Smooth muscle cell (in vitro differentiated cells): ENCODE measurements at regions not wholly inside any gene's neighbourhood (a gene's known extent, or its start where the extent isn't known, plus 50 kb on each side); places are given as distances from the start of the nearest gene placed in this dataset.

Experiments
- DNase-seq: peaks from one replicate; lab custom pipeline; 2025; ENCODE audit not compliant: unreplicated experiment; lab: John Stamatoyannopoulos, UW
- H2AFZ ChIP-seq: fragments of 200-600 bp; sonication (generic); 2 replicates; pipeline ENCODE4 v1.6.0; 2016; ENCODE audit warnings: antibody characterized with exemption, low read depth, mild to moderate bottlenecking
- H3F3A ChIP-seq: fragments of 200-600 bp; sonication (generic); 2 replicates; pipeline ENCODE4 v1.6.0; 2017; ENCODE audit warnings: antibody characterized with exemption, low read depth
- H3K27ac ChIP-seq: fragments of 200-600 bp; sonication (generic); 2 replicates; pipeline ENCODE4 v1.5.1; 2016; ENCODE audit warnings: low read depth, mild to moderate bottlenecking
- H3K27me3 ChIP-seq: fragments of 200-600 bp; sonication (generic); 2 replicates; pipeline ENCODE4 v1.6.1; 2016; ENCODE audit warnings: low read depth, mild to moderate bottlenecking
- H3K36me3 ChIP-seq: fragments of 200-600 bp; sonication (generic); 2 replicates; pipeline ENCODE4 v1.5.1; 2016; ENCODE audit warnings: low read depth
- H3K4me1 ChIP-seq: fragments of 200-600 bp; sonication (generic); 2 replicates; pipeline ENCODE4 v1.5.1; 2016; ENCODE audit warnings: low read depth
- H3K4me2 ChIP-seq: fragments of 200-600 bp; sonication (generic); 2 replicates; pipeline ENCODE4 v1.6.0; 2016; ENCODE audit warnings: mild to moderate bottlenecking
- H3K4me3 ChIP-seq: fragments of 200-600 bp; sonication (generic); 2 replicates; pipeline ENCODE4 v1.5.1; 2016; ENCODE audit warnings: mild to moderate bottlenecking
- H3K79me2 ChIP-seq: fragments of 200-600 bp; sonication (generic); 2 replicates; pipeline ENCODE4 v1.6.0; 2016; ENCODE audit warnings: low read depth, mild to moderate bottlenecking
- H3K9ac ChIP-seq: fragments of 200-600 bp; sonication (generic); 2 replicates; pipeline ENCODE4 v1.6.0; 2016; ENCODE audit warnings: low read depth
- H3K9me3 ChIP-seq: fragments of 200-600 bp; sonication (generic); replicated peaks from 2 replicates; pipeline ENCODE4 v1.5.1; 2016; ENCODE audit warnings: low read depth
- H4K20me1 ChIP-seq: fragments of 200-600 bp; sonication (generic); 2 replicates; pipeline ENCODE4 v1.6.0; 2016; ENCODE audit warnings: low read depth
- WGBS: methylation state at CpG from one replicate; pipeline ENCODE4 v1.1.7; 2016; ENCODE audit warnings: low lambda C conversion rate; 5-methylcytosine and 5-hydroxymethylcytosine counted together
- TF ChIP-seq, protein P1 (sequence below): fragments of 200-600 bp; sonication (generic); IDR thresholded peaks from 2 replicates; pipeline ENCODE4 v1.5.1; 2017; ENCODE audit warnings: borderline replicate concordance, mild to moderate bottlenecking, antibody characterized with exemption; ENCODE audit not compliant: insufficient read depth, poor library complexity, severe bottlenecking

DNA sequence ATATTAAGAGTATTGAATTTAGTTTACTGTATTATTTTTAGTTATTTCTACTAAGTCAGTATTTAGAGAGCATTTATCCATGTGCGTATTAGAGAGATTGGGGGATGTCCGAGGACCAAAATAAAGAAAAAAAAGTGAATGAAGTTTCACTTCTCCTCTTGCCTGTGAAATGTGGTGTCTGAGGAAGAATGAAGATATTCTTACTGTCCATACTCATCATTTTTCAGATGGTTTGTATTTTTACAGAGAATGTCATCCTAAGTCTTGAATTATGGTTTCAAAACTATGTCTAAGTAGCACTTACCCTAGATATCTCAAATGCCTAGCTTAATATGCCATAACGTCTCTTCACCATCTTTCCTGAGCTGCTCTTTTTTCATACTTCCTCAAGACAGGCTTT lies 854.3 kb downstream of the C4orf33 start:
- TF ChIP-seq, protein P1, sequence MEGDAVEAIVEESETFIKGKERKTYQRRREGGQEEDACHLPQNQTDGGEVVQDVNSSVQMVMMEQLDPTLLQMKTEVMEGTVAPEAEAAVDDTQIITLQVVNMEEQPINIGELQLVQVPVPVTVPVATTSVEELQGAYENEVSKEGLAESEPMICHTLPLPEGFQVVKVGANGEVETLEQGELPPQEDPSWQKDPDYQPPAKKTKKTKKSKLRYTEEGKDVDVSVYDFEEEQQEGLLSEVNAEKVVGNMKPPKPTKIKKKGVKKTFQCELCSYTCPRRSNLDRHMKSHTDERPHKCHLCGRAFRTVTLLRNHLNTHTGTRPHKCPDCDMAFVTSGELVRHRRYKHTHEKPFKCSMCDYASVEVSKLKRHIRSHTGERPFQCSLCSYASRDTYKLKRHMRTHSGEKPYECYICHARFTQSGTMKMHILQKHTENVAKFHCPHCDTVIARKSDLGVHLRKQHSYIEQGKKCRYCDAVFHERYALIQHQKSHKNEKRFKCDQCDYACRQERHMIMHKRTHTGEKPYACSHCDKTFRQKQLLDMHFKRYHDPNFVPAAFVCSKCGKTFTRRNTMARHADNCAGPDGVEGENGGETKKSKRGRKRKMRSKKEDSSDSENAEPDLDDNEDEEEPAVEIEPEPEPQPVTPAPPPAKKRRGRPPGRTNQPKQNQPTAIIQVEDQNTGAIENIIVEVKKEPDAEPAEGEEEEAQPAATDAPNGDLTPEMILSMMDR, result no peak
- H3F3A ChIP-seq, result no peaks in the 10 kb centered on the region
- DNase-seq, result no peak
- H3K27me3 ChIP-seq, result no peaks in the 10 kb centered on the region
- H3K27ac ChIP-seq, result no peak overlapping the region
- H3K4me3 ChIP-seq, result no peak overlapping the region
- H4K20me1 ChIP-seq, result no peaks in the 10 kb centered on the region
- H3K4me1 ChIP-seq, result no peaks in the 10 kb centered on the region
- H3K9ac ChIP-seq, result no peak overlapping the region
- no peak overlapping the region for H2AFZ ChIP-seq
- no peaks in the 10 kb centered on the region for H3K9me3 ChIP-seq
- H3K4me2 ChIP-seq, result no peak overlapping the region
- no peaks in the 10 kb centered on the region for H3K36me3 ChIP-seq
- WGBS, result 87% methylated on average over 3 of the region's 3 CpGs
- no peaks in the 10 kb centered on the region for H3K79me2 ChIP-seq

DNA sequence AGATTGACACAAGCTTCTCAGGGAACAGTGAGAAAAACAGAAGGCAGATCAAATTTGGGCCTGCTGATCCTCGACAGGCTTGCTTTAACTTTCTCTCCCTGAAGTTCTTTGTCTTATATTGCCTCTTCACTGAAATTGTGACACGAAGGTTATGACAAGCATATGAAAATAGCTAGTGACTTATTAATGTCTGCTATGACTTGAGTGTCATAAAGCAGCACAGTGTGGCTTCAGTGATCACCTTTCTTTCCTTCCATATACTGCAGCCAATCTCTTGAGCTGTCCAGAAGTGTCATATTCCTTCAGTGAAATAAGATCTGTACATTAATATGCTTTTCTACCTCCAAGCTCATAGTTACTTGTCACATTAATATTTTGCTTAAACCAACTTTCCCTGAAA lies 870.2 kb downstream of the C4orf33 start:
- Histone ChIP-seq H3K4me2 (no peak overlapping the region), H3K79me2 (no peaks in the 10 kb centered on the region), H3K27me3 (no peaks in the 10 kb centered on the region), H3K36me3 (no peaks in the 10 kb centered on the region), H3F3A (no peaks in the 10 kb centered on the region), H4K20me1 (no peaks in the 10 kb centered on the region), H2AFZ (no peak overlapping the region), H3K4me3 (no peak overlapping the region), H3K4me1 (no peaks in the 10 kb centered on the region), H3K27ac (no peak overlapping the region), H3K9me3 (no peaks in the 10 kb centered on the region), H3K9ac (no peak overlapping the region)
- TF ChIP-seq, protein P1, result no peak
- 64% methylated on average over 2 of the region's 2 CpGs for WGBS
- no peak for DNase-seq

DNA sequence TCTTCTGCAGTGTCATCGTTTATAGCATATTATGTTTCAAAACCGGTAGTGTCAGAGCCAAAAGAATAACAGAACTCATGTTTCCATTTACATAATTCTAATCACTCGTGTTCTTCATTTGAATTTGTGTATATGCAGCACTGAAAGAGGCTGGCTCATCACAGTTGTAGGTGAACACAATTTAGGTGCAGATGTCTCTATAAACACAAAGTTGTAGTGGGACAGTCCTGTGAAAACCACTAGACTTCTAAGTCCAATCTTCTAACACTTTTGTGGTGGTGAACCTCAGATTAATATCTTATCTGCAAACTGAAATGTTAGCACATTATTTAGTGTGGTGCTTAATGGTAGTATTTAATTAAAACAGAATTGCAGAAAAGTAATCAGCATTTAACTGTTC lies 872.4 kb downstream of the C4orf33 start:
- H3K4me3 ChIP-seq, result no peak overlapping the region
- H3F3A ChIP-seq, result no peaks in the 10 kb centered on the region
- no peaks in the 10 kb centered on the region for H3K9me3 ChIP-seq
- no peak overlapping the region for H3K27ac ChIP-seq
- no peaks in the 10 kb centered on the region for H3K79me2 ChIP-seq
- no peaks in the 10 kb centered on the region for H4K20me1 ChIP-seq
- no peaks in the 10 kb centered on the region for H3K27me3 ChIP-seq
- 92% methylated on average over 3 of the region's 3 CpGs for WGBS
- H3K36me3 ChIP-seq, result no peaks in the 10 kb centered on the region
- TF ChIP-seq, protein P1, result no peak
- H3K9ac ChIP-seq, result no peak overlapping the region
- no peak for DNase-seq
- no peak overlapping the region for H3K4me2 ChIP-seq
- H3K4me1 ChIP-seq, result no peaks in the 10 kb centered on the region
- H2AFZ ChIP-seq, result no peak overlapping the region

DNA sequence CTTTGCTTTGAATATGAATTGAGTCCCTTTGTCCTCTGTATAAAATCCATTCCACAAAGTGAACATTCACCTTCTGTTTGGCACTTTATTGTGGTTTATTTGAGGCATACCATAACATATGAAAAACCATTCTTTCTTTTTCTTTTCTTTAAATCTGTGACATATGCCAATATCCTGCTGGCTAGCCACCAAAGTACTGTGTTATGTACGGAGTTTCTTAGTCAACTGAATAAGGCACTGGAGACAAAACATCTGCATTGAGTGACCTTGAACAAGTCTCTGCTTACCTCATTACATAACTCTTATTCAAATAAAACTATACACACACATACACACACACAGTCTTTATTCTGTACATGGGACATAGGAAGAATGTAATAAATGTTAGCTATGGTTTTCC lies 872.8 kb downstream of the C4orf33 start:
- Histone ChIP-seq H3K4me2 (no peak overlapping the region), H3K9me3 (no peaks in the 10 kb centered on the region), H3K27ac (no peak overlapping the region), H2AFZ (no peak overlapping the region), H4K20me1 (no peaks in the 10 kb centered on the region), H3K4me1 (no peaks in the 10 kb centered on the region), H3K36me3 (no peaks in the 10 kb centered on the region), H3K79me2 (no peaks in the 10 kb centered on the region), H3F3A (no peaks in the 10 kb centered on the region), H3K9ac (no peak overlapping the region), H3K4me3 (no peak overlapping the region), H3K27me3 (no peaks in the 10 kb centered on the region)
- 100% methylated on average over 1 of the region's 1 CpG for WGBS
- TF ChIP-seq, protein P1, result no peak
- no peak for DNase-seq
